H9 (cell line): ENCODE measurements at regions not wholly inside any gene's neighbourhood (a gene's known extent, or its start where the extent isn't known, plus 50 kb on each side); places are given as distances from the start of the nearest gene placed in this dataset.

Source experiments
- DNase-seq: peaks from one replicate; pipeline ENCODE4 v3.0.0-alpha.2; 2017
- H2AFZ ChIP-seq: one replicate; pipeline ENCODE4 v1.6.1; 2013; ENCODE audit warnings: mild to moderate bottlenecking, low read length, control low read depth, moderate library complexity
- H2AK5ac ChIP-seq: 2 replicates; pipeline ENCODE4 v1.6.1; 2013; ENCODE audit warnings: low read length, control low read depth, mixed read lengths; ENCODE audit not compliant: insufficient read length
- H2BK120ac ChIP-seq: one replicate; pipeline ENCODE4 v1.6.1; 2013; ENCODE audit warnings: low read depth, mild to moderate bottlenecking, low read length, control low read depth, inconsistent platforms; ENCODE audit not compliant: poor library complexity, severe bottlenecking
- H2BK12ac ChIP-seq: 2 replicates; pipeline ENCODE4 v1.6.1; 2013; ENCODE audit warnings: low read length, control low read depth, mixed read lengths, low read depth; ENCODE audit not compliant: insufficient read length
- H2BK15ac ChIP-seq: 2 replicates; pipeline ENCODE4 v1.6.1; 2013; ENCODE audit warnings: low read depth, low read length, control low read depth
- H2BK20ac ChIP-seq: one replicate; pipeline ENCODE4 v1.6.1; 2013; ENCODE audit warnings: low read depth, mild to moderate bottlenecking, low read length, control low read depth, inconsistent platforms; ENCODE audit not compliant: poor library complexity, severe bottlenecking
- H2BK5ac ChIP-seq: 2 replicates; pipeline ENCODE4 v1.6.1; 2013; ENCODE audit warnings: low read length, control low read depth, mixed read lengths; ENCODE audit not compliant: insufficient read length
- H3K14ac ChIP-seq: 2 replicates; pipeline ENCODE4 v1.6.1; 2013; ENCODE audit warnings: low read length, control low read depth; ENCODE audit not compliant: insufficient read depth
- H3K18ac ChIP-seq: 2 replicates; pipeline ENCODE4 v1.6.1; 2013; ENCODE audit warnings: low read depth, mild to moderate bottlenecking, mixed read lengths, low read length, control low read depth; ENCODE audit not compliant: insufficient read length
- H3K23ac ChIP-seq: 2 replicates; pipeline ENCODE4 v1.6.1; 2013; ENCODE audit warnings: low read length, control low read depth, mixed read lengths, low read depth; ENCODE audit not compliant: insufficient read length
- H3K23me2 ChIP-seq: 2 replicates; pipeline ENCODE4 v1.6.1; 2013; ENCODE audit warnings: low read depth, mild to moderate bottlenecking, mixed read lengths, low read length, control low read depth; ENCODE audit not compliant: insufficient read length, poor library complexity, severe bottlenecking
- H3K27ac ChIP-seq: 2 replicates; pipeline ENCODE4 v1.5.1; 2013; ENCODE audit warnings: low read length, control low read depth, mixed read lengths, low read depth; ENCODE audit not compliant: insufficient read length
- H3K27me3 ChIP-seq: 2 replicates; pipeline ENCODE4 v1.6.1; 2013; ENCODE audit warnings: low read length, control low read depth, inconsistent platforms; ENCODE audit not compliant: insufficient read depth
- H3K4ac ChIP-seq: 2 replicates; pipeline ENCODE4 v1.6.1; 2013; ENCODE audit warnings: low read depth, mild to moderate bottlenecking, control low read depth, inconsistent platforms, low read length, moderate library complexity
- H3K4me1 ChIP-seq: 2 replicates; pipeline ENCODE4 v1.6.1; 2013; ENCODE audit warnings: low read length, control low read depth, inconsistent platforms; ENCODE audit not compliant: insufficient read depth
- H3K4me2 ChIP-seq: 2 replicates; pipeline ENCODE4 v1.6.1; 2013; ENCODE audit warnings: low read length, control low read depth, mixed read lengths; ENCODE audit not compliant: insufficient read length, insufficient read depth
- H3K56ac ChIP-seq: 2 replicates; pipeline ENCODE4 v1.6.1; 2013; ENCODE audit warnings: low read depth, mild to moderate bottlenecking, mixed read lengths, low read length, control low read depth; ENCODE audit not compliant: insufficient read length
- H3K79me1 ChIP-seq: 2 replicates; pipeline ENCODE4 v1.6.1; 2013; ENCODE audit warnings: low read depth, mild to moderate bottlenecking, moderate library complexity, low read length, control low read depth, inconsistent platforms; ENCODE audit not compliant: insufficient read depth, poor library complexity, severe bottlenecking
- H3K79me2 ChIP-seq: 2 replicates; pipeline ENCODE4 v1.6.1; 2013; ENCODE audit warnings: low read length, control low read depth, inconsistent platforms; ENCODE audit not compliant: insufficient read depth
- H3K9ac ChIP-seq: 2 replicates; pipeline ENCODE4 v1.6.1; 2013; ENCODE audit warnings: low read length, control low read depth, mixed read lengths; ENCODE audit not compliant: insufficient read length; ENCODE audit errors: extremely low read depth
- H3K9me3 ChIP-seq: one replicate; pipeline ENCODE4 v1.6.1; 2013; ENCODE audit warnings: low read depth, low read length, inconsistent platforms; ENCODE audit not compliant: control insufficient read depth
- H3T11ph ChIP-seq: one replicate; pipeline ENCODE4 v1.6.1; 2013; ENCODE audit warnings: mild to moderate bottlenecking, low read length, control low read depth, inconsistent platforms
- H4K20me1 ChIP-seq: one replicate; pipeline ENCODE4 v1.6.1; 2013; ENCODE audit not compliant: control insufficient read depth, insufficient read length, insufficient read depth
- H4K5ac ChIP-seq: 2 replicates; pipeline ENCODE4 v1.6.1; 2013; ENCODE audit warnings: low read depth, mild to moderate bottlenecking, mixed read lengths, low read length, control low read depth; ENCODE audit not compliant: insufficient read length
- H4K8ac ChIP-seq: replicated peaks from 2 replicates; pipeline ENCODE4 v1.6.1; 2013; ENCODE audit warnings: low read length, control low read depth, mixed read lengths, low read depth; ENCODE audit not compliant: insufficient read length
- H4K91ac ChIP-seq: 2 replicates; pipeline ENCODE4 v1.6.1; 2013; ENCODE audit warnings: low read depth, mild to moderate bottlenecking, moderate library complexity, mixed read lengths, low read length, control low read depth; ENCODE audit not compliant: insufficient read length
- H3K27ac Mint-ChIP-seq, 3 experiments: 2 replicates in 2 of 3; 3 replicates in 1 of 3; pipeline ENCODE4 v1.8.0; 2020 to 2021; ENCODE audit warnings: mixed read lengths in 3 of 3, mild to moderate bottlenecking in 1 of 3, moderate library complexity in 1 of 3
- H3K27me3 Mint-ChIP-seq: 2 replicates; pipeline ENCODE4 v1.8.0; 2021; ENCODE audit warnings: low read depth, mild to moderate bottlenecking, moderate library complexity, mixed read lengths
- H3K36me3 Mint-ChIP-seq, 3 experiments: 2 replicates in 2 of 3; 3 replicates in 1 of 3; pipeline ENCODE4 v1.8.0; 2020 to 2021; ENCODE audit warnings: low read depth in 3 of 3, mixed read lengths in 3 of 3; ENCODE audit not compliant: insufficient read depth in 1 of 3
- H3K4me1 Mint-ChIP-seq, 2 experiments: 2 replicates each; pipeline ENCODE4 v1.8.0; 2020; ENCODE audit warnings: mixed read lengths in 2 of 2
- H3K4me3 Mint-ChIP-seq, 2 experiments: 2 replicates in 1 of 2; 3 replicates in 1 of 2; pipeline ENCODE4 v1.8.0; 2020 to 2021; ENCODE audit warnings: mild to moderate bottlenecking in 2 of 2, mixed read lengths in 2 of 2, moderate library complexity in 1 of 2
- H3K9me3 Mint-ChIP-seq, 2 experiments: 2 replicates in 1 of 2; 3 replicates in 1 of 2; pipeline ENCODE4 v1.8.0; 2020; ENCODE audit warnings: mild to moderate bottlenecking in 2 of 2, mixed read lengths in 2 of 2, moderate library complexity in 1 of 2
- WGBS: extraction: QIAGEN DNeasy Blood & Tissue Kit; methylation state at CpG from one replicate; pipeline ENCODE4 v1.1.7; 2013; ENCODE audit warnings: missing lambda C conversion rate, low lambda C conversion rate, mixed read lengths; ENCODE audit not compliant: insufficient read length; ENCODE audit errors: extremely low coverage; 5-methylcytosine and 5-hydroxymethylcytosine counted together
- TF ChIP-seq, protein P1 (sequence below): fragments of 200-600 bp; sonication (generic); conservative IDR thresholded peaks from 3 replicates; pipeline ENCODE4 v1.8.0; 2021; ENCODE audit warnings: antibody characterized with exemption, mild to moderate bottlenecking

DNA sequence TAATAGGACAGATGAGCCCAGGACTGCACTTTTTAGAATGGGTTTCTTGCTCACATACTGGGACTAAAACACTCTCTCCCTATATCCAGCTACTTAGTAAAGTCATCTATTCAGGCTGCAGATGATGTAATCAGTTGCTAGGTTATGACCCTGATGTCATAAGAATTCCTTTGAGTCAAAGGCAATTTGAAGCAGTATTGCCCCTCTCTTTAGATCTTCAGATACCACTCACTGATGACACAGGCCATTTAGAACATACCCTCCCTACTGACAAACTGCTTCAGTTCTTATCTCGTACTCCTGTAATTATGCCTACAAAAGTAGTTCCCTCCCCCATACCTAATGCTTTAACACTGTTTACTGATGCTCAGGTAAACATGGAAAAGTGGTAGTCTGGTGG lies 450.1 kb upstream of the RASGRP1 start:
- H3K4me3 Mint-ChIP-seq = no peak overlapping the region
- H3K18ac ChIP-seq = no peak overlapping the region
- H3K79me1 ChIP-seq = no peaks in the 10 kb centered on the region
- H3K9me3 Mint-ChIP-seq = peaks cover 17 to 22% of the 10 kb centered on the region in 2 experiments
- no peak overlapping the region for H3K27ac ChIP-seq
- no peak overlapping the region for H4K8ac ChIP-seq
- H2BK12ac ChIP-seq = no peak overlapping the region
- H3K23me2 ChIP-seq = no peaks in the 10 kb centered on the region
- H3K27me3 ChIP-seq = no peaks in the 10 kb centered on the region
- no peak overlapping the region for H3K14ac ChIP-seq
- no peak overlapping the region for H3K4me2 ChIP-seq
- H4K91ac ChIP-seq = no peak overlapping the region
- no peak overlapping the region for H3K4ac ChIP-seq
- H4K20me1 ChIP-seq = no peaks in the 10 kb centered on the region
- H3K23ac ChIP-seq = no peak overlapping the region
- H3K4me1 ChIP-seq = no peaks in the 10 kb centered on the region
- no peak overlapping the region for H2AK5ac ChIP-seq
- H3K9me3 ChIP-seq = no peaks in the 10 kb centered on the region
- H3K56ac ChIP-seq = no peak overlapping the region
- H4K5ac ChIP-seq = no peak overlapping the region
- H2BK120ac ChIP-seq = no peak overlapping the region
- no peak overlapping the region for H3T11ph ChIP-seq
- peaks cover 20 to 23% of the 10 kb centered on the region in 2 experiments for H3K4me1 Mint-ChIP-seq
- no peak overlapping the region for H2BK15ac ChIP-seq
- H2BK20ac ChIP-seq = no peak overlapping the region
- peaks cover 5 to 18% (median 8%) of the 10 kb centered on the region in 3 experiments for H3K36me3 Mint-ChIP-seq
- no peak for DNase-seq
- H3K79me2 ChIP-seq = no peaks in the 10 kb centered on the region
- H2BK5ac ChIP-seq = no peak overlapping the region
- TF ChIP-seq, protein P1, sequence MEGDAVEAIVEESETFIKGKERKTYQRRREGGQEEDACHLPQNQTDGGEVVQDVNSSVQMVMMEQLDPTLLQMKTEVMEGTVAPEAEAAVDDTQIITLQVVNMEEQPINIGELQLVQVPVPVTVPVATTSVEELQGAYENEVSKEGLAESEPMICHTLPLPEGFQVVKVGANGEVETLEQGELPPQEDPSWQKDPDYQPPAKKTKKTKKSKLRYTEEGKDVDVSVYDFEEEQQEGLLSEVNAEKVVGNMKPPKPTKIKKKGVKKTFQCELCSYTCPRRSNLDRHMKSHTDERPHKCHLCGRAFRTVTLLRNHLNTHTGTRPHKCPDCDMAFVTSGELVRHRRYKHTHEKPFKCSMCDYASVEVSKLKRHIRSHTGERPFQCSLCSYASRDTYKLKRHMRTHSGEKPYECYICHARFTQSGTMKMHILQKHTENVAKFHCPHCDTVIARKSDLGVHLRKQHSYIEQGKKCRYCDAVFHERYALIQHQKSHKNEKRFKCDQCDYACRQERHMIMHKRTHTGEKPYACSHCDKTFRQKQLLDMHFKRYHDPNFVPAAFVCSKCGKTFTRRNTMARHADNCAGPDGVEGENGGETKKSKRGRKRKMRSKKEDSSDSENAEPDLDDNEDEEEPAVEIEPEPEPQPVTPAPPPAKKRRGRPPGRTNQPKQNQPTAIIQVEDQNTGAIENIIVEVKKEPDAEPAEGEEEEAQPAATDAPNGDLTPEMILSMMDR = no peak
- H2AFZ ChIP-seq = no peak overlapping the region
- H3K27ac Mint-ChIP-seq = no peak overlapping the region
- peaks cover under 1% of the 10 kb centered on the region; the same call in 1 of the 2 replicates for H3K27me3 Mint-ChIP-seq
- no peak overlapping the region for H3K9ac ChIP-seq
- no CpG with 5 or more reads among the region's 1 CpG for WGBS
